CD8-positive, alpha-beta memory T cell (primary cell): ENCODE measurements at regions not wholly inside any gene's neighbourhood (a gene's known extent, or its start where the extent isn't known, plus 50 kb on each side); places are given as distances from the start of the nearest gene placed in this dataset.
"Not testable (repeated sequence)": the region's sequence is repeated elsewhere in the genome, so short reads cannot be mapped to it uniquely, and the experiment has no call there.

Experiments used
- CTCF ChIA-PET: fragments of 350-600 bp; sonication (Branson Sonifier 250); formaldehyde crosslinking; loops from one replicate; lab custom pipeline; 2021; ENCODE audit warnings: antibody characterized with exemption; lab: Charles Lee
- POLR2A ChIA-PET: fragments of 350-600 bp; sonication (Branson Sonifier 250); formaldehyde crosslinking; loops from one replicate; lab custom pipeline; 2021; ENCODE audit warnings: antibody characterized with exemption; lab: Charles Lee
- DNase-seq, 5 donors: peaks; one replicate each; pipeline versions ENCODE4 v3.0.0 to v3.0.0-alpha.2; 2020 to 2022; ENCODE audit warnings: mixed read lengths in 1 of 5
- H3K27ac ChIP-seq: one replicate; pipeline ENCODE4 v1.7.0; 2013; ENCODE audit warnings: low read depth, mild to moderate bottlenecking, low read length, moderate library complexity
- H3K27me3 ChIP-seq: 2 replicates; pipeline ENCODE4 v1.7.0; 2013; ENCODE audit warnings: low read length, mild to moderate bottlenecking; ENCODE audit not compliant: insufficient read depth, poor library complexity, severe bottlenecking
- H3K36me3 ChIP-seq: 2 replicates; pipeline ENCODE4 v1.7.0; 2013; ENCODE audit warnings: mild to moderate bottlenecking, low read length, moderate library complexity; ENCODE audit not compliant: insufficient read depth
- H3K4me1 ChIP-seq: 2 replicates; pipeline ENCODE4 v1.7.0; 2013; ENCODE audit warnings: mild to moderate bottlenecking, low read length, moderate library complexity; ENCODE audit not compliant: insufficient read depth
- H3K4me3 ChIP-seq: 2 replicates; pipeline ENCODE4 v1.7.0; 2013; ENCODE audit warnings: mild to moderate bottlenecking, low read length
- H3K9me3 ChIP-seq: 2 replicates; pipeline ENCODE4 v1.7.0; 2013; ENCODE audit warnings: mild to moderate bottlenecking, low read length
- H3K27ac Mint-ChIP-seq, 8 donors: one replicate each; pipeline ENCODE4 v1.8.0; 2020 to 2021; ENCODE audit warnings: mixed read lengths in 8 of 8, mild to moderate bottlenecking in 6 of 8, inconsistent platforms in 3 of 8, moderate library complexity in 3 of 8
- H3K27me3 Mint-ChIP-seq, 2 donors: one replicate each; pipeline ENCODE4 v1.8.0; 2020 to 2021; ENCODE audit warnings: mixed read lengths in 2 of 2, mild to moderate bottlenecking in 1 of 2, moderate library complexity in 1 of 2
- H3K36me3 Mint-ChIP-seq, 3 donors: one replicate each; pipeline ENCODE4 v1.8.0; 2020 to 2021; ENCODE audit warnings: mixed read lengths in 3 of 3, inconsistent platforms in 1 of 3, mild to moderate bottlenecking in 1 of 3
- H3K4me1 Mint-ChIP-seq, 3 donors: one replicate each; pipeline ENCODE4 v1.8.0; 2020 to 2021; ENCODE audit warnings: mixed read lengths in 3 of 3, inconsistent platforms in 1 of 3, mild to moderate bottlenecking in 1 of 3
- H3K4me3 Mint-ChIP-seq, 7 donors: one replicate each; pipeline ENCODE4 v1.8.0; 2020 to 2021; ENCODE audit warnings: mixed read lengths in 7 of 7, mild to moderate bottlenecking in 6 of 7, moderate library complexity in 4 of 7, inconsistent platforms in 2 of 7
- H3K9me3 Mint-ChIP-seq, 5 donors: one replicate each; pipeline ENCODE4 v1.8.0; 2020 to 2022; ENCODE audit warnings: mixed read lengths in 5 of 5, mild to moderate bottlenecking in 3 of 5, moderate library complexity in 2 of 5, inconsistent platforms in 1 of 5

DNA sequence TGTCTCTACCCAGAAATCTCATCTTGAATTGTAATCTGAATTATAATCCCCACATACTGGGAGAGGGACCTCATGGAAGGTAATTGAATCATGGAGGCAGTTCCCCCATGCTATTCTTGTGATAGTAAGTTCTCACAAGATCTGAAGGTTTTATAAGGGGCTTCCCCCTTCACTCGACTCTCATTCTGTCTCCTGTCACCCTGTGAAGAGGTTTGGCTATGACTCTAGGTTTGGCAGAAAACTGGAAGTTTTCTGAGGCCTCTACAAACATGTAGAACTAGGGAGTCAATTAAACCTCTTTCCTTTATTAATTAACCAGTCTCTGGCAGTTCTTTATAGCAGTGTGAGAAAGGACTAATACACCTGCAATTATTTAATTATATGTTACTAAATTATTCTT is 125.2 kb upstream of the TGFBR2 start:
- H3K36me3 Mint-ChIP-seq = peaks cover 0 to 24% (median 3%) of the 10 kb centered on the region in 3 donors
- H3K27me3 ChIP-seq = no peaks in the 10 kb centered on the region
- H3K4me3 ChIP-seq = no peak overlapping the region
- H3K9me3 Mint-ChIP-seq = peaks cover 0 to 3% (median 0%) of the 10 kb centered on the region in 5 donors
- no peaks in the 10 kb centered on the region for H3K36me3 ChIP-seq
- no peak overlapping the region for H3K27ac Mint-ChIP-seq
- no peak overlapping the region for H3K27ac ChIP-seq
- peaks cover 4 to 5% (median 5%) of the 10 kb centered on the region in 3 donors for H3K4me1 Mint-ChIP-seq
- H3K4me1 ChIP-seq = no peaks in the 10 kb centered on the region
- DNase-seq = no peak
- no peaks in the 10 kb centered on the region for H3K27me3 Mint-ChIP-seq
- H3K4me3 Mint-ChIP-seq = no peak overlapping the region
- POLR2A ChIA-PET = no interaction called here
- H3K9me3 ChIP-seq = no peaks in the 10 kb centered on the region
- CTCF ChIA-PET = no interaction called here

DNA sequence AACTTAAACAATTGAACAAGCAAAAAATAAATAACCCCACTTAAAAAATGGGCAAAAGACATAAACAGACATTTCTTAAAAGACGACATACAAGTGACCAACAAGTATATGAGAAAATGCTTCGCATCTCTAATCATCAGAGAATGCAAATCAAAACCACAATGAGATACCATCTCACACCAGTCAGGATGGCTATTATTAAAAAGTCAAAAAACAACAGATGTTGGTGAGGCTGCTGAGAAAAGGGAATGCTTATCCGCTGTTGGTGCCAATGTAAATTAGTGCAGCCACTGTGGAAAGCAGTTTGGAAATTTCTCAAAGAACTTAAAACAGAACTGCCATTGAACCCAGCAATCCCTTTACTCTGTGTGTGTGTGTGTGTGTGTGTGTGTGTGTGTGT is 122.2 kb upstream of the TGFBR2 start:
- CTCF ChIA-PET = interaction anchor here (0.9 kb wide), 1 partner anchor 10 kb away, joined by 3 read pairs; no protein-coding TSS in a partner anchor
- H3K4me3 Mint-ChIP-seq, H3K36me3 ChIP-seq, H3K27ac ChIP-seq, H3K4me1 Mint-ChIP-seq, H3K27me3 Mint-ChIP-seq, H3K27ac Mint-ChIP-seq, POLR2A ChIA-PET, H3K4me1 ChIP-seq, H3K27me3 ChIP-seq, DNase-seq, H3K4me3 ChIP-seq, H3K9me3 ChIP-seq: not testable (repeated sequence)
- Mint-ChIP-seq H3K36me3 (peaks cover 2 to 46% (median 5%) of the 10 kb centered on the region in 3 donors), H3K9me3 (peaks cover 8 to 20% (median 15%) of the 10 kb centered on the region in 5 donors)

DNA sequence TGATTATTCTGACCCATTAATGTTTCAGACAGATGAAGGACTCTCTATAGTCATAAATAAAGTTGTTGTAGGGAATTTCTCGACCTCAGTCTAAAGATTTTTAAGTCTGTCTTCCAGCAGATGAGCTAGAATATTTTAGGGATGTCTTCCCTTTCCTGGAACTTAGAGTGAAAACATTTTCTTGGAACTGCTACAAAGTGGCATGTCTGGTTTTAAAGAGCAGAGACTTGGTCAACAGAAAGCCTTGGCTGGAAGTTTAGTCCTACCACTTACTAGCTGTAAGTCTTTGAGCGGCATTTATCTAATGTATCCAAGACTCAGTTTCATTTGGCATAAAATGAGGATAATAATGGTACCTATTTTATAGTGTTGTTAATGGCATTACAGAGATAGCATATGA is 120.0 kb upstream of the TGFBR2 start:
- H3K27ac Mint-ChIP-seq = no peak overlapping the region
- H3K36me3 Mint-ChIP-seq = peaks cover 2 to 45% (median 2%) of the 10 kb centered on the region in 3 donors
- no peak for DNase-seq
- H3K27ac ChIP-seq = no peak overlapping the region
- no peaks in the 10 kb centered on the region for H3K27me3 ChIP-seq
- H3K9me3 ChIP-seq = no peaks in the 10 kb centered on the region
- no peaks in the 10 kb centered on the region for H3K36me3 ChIP-seq
- no peak overlapping the region for H3K4me3 Mint-ChIP-seq
- H3K4me1 ChIP-seq = no peaks in the 10 kb centered on the region
- no peak overlapping the region for H3K4me3 ChIP-seq
- H3K9me3 Mint-ChIP-seq = peaks cover 11 to 27% (median 18%) of the 10 kb centered on the region in 5 donors
- H3K27me3 Mint-ChIP-seq = no peaks in the 10 kb centered on the region
- CTCF ChIA-PET = no interaction called here
- no peaks in the 10 kb centered on the region for H3K4me1 Mint-ChIP-seq
- POLR2A ChIA-PET = no interaction called here

DNA sequence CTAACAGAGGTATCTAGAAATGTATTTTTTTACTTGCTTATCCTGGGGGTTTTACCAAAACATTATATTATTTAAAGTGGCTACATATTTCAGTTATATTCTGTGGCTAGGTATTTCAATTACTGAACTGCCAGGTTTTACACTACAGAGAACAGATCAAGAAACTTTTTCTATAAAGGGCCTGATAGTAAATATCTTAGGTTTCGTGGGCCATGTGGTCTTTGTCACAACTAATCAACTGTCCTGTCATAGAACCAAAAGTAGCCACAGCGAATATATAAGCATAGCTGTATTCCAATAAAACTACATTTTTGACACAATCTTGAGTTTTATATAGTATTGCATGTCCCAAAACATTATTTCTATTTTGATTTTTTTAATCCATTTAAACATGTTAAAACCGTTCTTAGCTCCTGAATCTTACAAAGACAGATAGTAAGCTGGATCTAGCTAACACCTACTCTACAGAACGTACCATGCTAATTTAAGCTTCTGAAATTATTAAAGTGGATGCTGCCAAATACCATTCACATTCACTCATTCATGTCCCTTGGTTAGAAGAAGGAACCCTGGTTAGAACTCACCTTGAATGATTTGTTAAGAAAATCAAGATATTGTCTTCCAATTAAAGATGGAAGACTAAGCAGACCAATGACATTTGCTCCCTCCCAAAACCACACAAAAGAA is 118.2 kb upstream of the TGFBR2 start:
- H3K27me3 Mint-ChIP-seq = no peaks in the 10 kb centered on the region
- Histone ChIP-seq H3K9me3 (no peaks in the 10 kb centered on the region), H3K27ac (no peak overlapping the region), H3K36me3 (no peaks in the 10 kb centered on the region), H3K4me1 (no peaks in the 10 kb centered on the region), H3K27me3 (no peaks in the 10 kb centered on the region), H3K4me3 (no peak overlapping the region)
- no peak for DNase-seq
- POLR2A ChIA-PET = no interaction called here
- no peaks in the 10 kb centered on the region for H3K4me1 Mint-ChIP-seq
- peaks cover 2 to 48% (median 2%) of the 10 kb centered on the region in 3 donors for H3K36me3 Mint-ChIP-seq
- CTCF ChIA-PET = interaction anchor here (1.1 to 1.2 kb wide), 2 partner anchors 11 to 169 kb away, joined by 3 read pairs; no protein-coding TSS in a partner anchor
- H3K27ac Mint-ChIP-seq = no peak overlapping the region
- H3K9me3 Mint-ChIP-seq = peaks cover 11 to 27% (median 18%) of the 10 kb centered on the region in 5 donors
- H3K4me3 Mint-ChIP-seq = no peak overlapping the region

DNA sequence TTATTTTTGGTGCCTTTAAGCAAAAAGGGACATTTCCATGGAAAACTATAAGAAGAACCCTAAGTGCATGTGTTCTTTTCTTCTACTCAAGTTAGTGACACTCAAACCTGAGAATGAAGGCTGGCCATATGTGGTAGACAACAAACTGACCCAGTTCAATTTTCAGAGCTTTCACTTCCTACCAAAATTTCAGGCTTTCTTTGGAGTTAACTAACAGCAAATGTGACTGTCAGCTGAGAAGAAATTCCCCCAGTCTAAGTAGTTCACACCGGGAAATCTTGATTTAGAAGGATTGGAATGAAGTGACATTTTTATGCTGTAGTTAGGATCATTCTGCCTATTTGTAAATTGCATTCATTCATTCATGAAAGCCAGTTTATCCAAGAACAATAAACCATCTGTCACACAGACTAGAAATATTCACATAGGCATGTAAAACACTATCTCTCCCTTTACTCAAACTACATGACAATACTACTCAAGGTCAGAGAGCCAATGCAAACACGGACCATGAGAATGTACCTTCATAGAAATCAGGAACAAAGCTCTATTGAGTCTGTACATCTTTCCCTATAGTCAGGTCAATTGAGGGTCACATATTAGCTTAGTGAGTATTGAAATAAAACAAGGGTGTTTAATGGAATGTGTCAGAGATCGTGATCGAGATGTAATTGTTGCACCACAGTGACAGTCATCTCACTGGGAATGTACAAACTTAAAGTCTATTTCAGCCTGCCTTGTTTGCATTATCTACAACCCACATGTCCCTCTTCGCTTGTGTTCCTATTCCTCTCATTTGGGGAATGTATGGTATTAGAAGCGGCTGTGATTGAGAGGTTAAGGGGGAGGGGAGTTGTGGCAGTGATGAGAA is 113.8 kb upstream of the TGFBR2 start:
- peaks cover 11 to 20% (median 15%) of the 10 kb centered on the region in 5 donors for H3K9me3 Mint-ChIP-seq
- CTCF ChIA-PET = no interaction called here
- H3K27me3 ChIP-seq = no peaks in the 10 kb centered on the region
- no peak overlapping the region for H3K27ac Mint-ChIP-seq
- H3K36me3 ChIP-seq = no peaks in the 10 kb centered on the region
- peaks cover 3 to 4% of the 10 kb centered on the region in 2 donors for H3K27me3 Mint-ChIP-seq
- H3K4me3 ChIP-seq = no peak overlapping the region
- peaks cover 11% of the 10 kb centered on the region for H3K4me1 ChIP-seq
- H3K4me3 Mint-ChIP-seq = no peak overlapping the region
- H3K4me1 Mint-ChIP-seq = peaks cover 0 to 2% (median 0%) of the 10 kb centered on the region in 3 donors
- H3K36me3 Mint-ChIP-seq = peaks cover 2 to 26% (median 2%) of the 10 kb centered on the region in 3 donors
- no peaks in the 10 kb centered on the region for H3K9me3 ChIP-seq
- DNase-seq = no peak
- H3K27ac ChIP-seq = no peak overlapping the region
- POLR2A ChIA-PET = interaction anchor here (0.5 kb wide), 1 partner anchor 1186 kb away, joined by 3 read pairs; no protein-coding TSS in a partner anchor

DNA sequence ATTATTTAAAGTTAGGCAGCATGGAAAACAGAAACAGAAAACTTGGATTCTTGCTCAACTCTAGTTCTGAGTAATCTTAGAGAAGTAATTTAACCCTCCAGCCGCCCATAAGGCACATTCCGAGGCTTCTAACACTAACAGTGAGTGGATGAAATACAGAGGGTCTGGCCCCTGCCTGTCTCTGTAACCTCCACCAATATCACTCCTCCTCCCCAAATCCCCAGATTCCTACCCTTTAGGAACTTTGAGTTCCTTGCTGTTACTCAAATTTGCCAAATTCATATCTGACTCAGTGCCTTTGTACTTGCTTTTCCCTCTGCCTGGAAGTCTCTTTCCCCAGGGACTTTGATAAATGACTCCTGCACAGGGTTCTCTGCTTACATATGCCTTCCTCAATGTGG is 112.5 kb upstream of the TGFBR2 start:
- peaks cover 0 to 2% (median 0%) of the 10 kb centered on the region in 3 donors for H3K4me1 Mint-ChIP-seq
- H3K4me3 Mint-ChIP-seq = no peak overlapping the region
- POLR2A ChIA-PET = interaction anchor here (0.7 kb wide), 1 partner anchor 94 kb away, joined by 3 read pairs; no protein-coding TSS in a partner anchor
- H3K27ac Mint-ChIP-seq = no peak overlapping the region
- peaks cover 6 to 10% (median 6%) of the 10 kb centered on the region in 5 donors for H3K9me3 Mint-ChIP-seq
- H3K4me3 ChIP-seq = no peak overlapping the region
- no peaks in the 10 kb centered on the region for H3K27me3 ChIP-seq
- CTCF ChIA-PET = no interaction called here
- DNase-seq = no peak
- H3K9me3 ChIP-seq = no peaks in the 10 kb centered on the region
- no peak overlapping the region for H3K27ac ChIP-seq
- no peaks in the 10 kb centered on the region for H3K36me3 ChIP-seq
- H3K4me1 ChIP-seq = peaks cover 11% of the 10 kb centered on the region
- peaks cover 0 to 15% (median 0%) of the 10 kb centered on the region in 3 donors for H3K36me3 Mint-ChIP-seq
- H3K27me3 Mint-ChIP-seq = peaks cover 3 to 7% of the 10 kb centered on the region in 2 donors

DNA sequence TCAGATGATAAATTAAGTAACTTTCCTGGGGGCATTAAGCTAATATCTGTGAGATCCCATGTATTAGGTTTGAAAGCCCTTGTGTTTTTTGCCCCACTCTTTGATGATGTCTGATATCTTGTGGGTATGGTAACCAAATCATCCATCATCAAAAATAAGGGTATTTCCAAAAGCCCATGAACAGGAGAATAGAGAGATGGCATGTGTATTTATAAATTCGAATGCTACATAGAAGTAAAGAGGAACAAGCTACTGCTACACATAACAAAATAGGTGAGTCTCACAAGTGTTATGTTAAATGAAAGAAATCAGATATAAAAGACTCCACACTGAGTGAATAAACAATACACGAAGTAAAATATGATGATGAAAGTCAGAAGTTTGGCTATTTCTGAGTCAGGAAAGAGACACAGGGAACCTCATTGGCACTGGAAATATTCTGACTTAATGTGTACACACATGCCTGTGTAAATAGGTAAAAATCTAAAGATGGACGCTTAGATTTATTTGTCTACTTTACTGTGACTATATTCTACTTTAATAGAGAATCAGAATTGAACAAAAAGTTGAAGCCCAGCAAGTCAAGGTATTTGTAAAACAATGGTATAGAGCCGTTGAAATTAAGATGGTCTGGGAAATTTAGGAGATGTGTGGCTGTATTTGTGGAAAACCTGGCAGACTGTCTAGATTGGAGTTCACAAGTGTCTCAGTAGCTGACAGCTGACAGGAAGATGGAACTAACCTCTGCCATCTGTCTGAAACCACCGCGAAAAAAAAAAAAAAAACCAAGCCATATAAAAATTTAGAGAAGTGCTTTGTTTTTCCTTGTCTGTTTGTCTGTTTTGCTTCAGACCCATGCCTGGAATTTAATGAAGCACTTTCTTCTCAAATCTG is 111.0 kb upstream of the TGFBR2 start:
- H3K4me3 Mint-ChIP-seq = no peak overlapping the region
- no peaks in the 10 kb centered on the region for H3K9me3 Mint-ChIP-seq
- CTCF ChIA-PET = no interaction called here
- H3K27me3 Mint-ChIP-seq = peaks cover 9% of the 10 kb centered on the region in 2 donors
- Histone ChIP-seq H3K27ac (no peak overlapping the region), H3K36me3 (no peaks in the 10 kb centered on the region), H3K4me1 (peaks cover 11% of the 10 kb centered on the region), H3K4me3 (no peak overlapping the region), H3K9me3 (no peaks in the 10 kb centered on the region), H3K27me3 (no peaks in the 10 kb centered on the region)
- no peak for DNase-seq
- H3K36me3 Mint-ChIP-seq = peaks cover 0 to 12% (median 0%) of the 10 kb centered on the region in 3 donors
- peaks cover 2 to 6% (median 3%) of the 10 kb centered on the region in 3 donors for H3K4me1 Mint-ChIP-seq
- no peak overlapping the region for H3K27ac Mint-ChIP-seq
- POLR2A ChIA-PET = no interaction called here
